ENCODE measurements at regions not wholly inside any gene's neighbourhood (a gene's known extent, or its start where the extent isn't known, plus 50 kb on each side); places are given as distances from the start of the nearest gene placed in this dataset.

GRCh38 chr12:33533527-33533926 is 93.9 kb upstream of the SYT10 start:
- TF ChIP-seq, protein P1, sequence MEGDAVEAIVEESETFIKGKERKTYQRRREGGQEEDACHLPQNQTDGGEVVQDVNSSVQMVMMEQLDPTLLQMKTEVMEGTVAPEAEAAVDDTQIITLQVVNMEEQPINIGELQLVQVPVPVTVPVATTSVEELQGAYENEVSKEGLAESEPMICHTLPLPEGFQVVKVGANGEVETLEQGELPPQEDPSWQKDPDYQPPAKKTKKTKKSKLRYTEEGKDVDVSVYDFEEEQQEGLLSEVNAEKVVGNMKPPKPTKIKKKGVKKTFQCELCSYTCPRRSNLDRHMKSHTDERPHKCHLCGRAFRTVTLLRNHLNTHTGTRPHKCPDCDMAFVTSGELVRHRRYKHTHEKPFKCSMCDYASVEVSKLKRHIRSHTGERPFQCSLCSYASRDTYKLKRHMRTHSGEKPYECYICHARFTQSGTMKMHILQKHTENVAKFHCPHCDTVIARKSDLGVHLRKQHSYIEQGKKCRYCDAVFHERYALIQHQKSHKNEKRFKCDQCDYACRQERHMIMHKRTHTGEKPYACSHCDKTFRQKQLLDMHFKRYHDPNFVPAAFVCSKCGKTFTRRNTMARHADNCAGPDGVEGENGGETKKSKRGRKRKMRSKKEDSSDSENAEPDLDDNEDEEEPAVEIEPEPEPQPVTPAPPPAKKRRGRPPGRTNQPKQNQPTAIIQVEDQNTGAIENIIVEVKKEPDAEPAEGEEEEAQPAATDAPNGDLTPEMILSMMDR (IDR thresholded peaks at IDR 0.05; ENCODE audit: poor library complexity, severe bottlenecking), result no peak
- TF ChIP-seq EZH2 (IDR thresholded peaks at IDR 0.05; ENCODE audit: borderline replicate concordance, insufficient read depth, low read length, poor library complexity, severe bottlenecking) (no peak), SMC3 (conservative IDR thresholded peaks at IDR 0.05; ENCODE audit: poor library complexity) (no peak), POLR2AphosphoS5 (IDR thresholded peaks at IDR 0.05) (no peak)

Measured in neural cell (in vitro differentiated cells).